ENCODE measurements at regions not wholly inside any gene's neighbourhood (a gene's known extent, or its start where the extent isn't known, plus 50 kb on each side); places are given as distances from the start of the nearest gene placed in this dataset.

DNA sequence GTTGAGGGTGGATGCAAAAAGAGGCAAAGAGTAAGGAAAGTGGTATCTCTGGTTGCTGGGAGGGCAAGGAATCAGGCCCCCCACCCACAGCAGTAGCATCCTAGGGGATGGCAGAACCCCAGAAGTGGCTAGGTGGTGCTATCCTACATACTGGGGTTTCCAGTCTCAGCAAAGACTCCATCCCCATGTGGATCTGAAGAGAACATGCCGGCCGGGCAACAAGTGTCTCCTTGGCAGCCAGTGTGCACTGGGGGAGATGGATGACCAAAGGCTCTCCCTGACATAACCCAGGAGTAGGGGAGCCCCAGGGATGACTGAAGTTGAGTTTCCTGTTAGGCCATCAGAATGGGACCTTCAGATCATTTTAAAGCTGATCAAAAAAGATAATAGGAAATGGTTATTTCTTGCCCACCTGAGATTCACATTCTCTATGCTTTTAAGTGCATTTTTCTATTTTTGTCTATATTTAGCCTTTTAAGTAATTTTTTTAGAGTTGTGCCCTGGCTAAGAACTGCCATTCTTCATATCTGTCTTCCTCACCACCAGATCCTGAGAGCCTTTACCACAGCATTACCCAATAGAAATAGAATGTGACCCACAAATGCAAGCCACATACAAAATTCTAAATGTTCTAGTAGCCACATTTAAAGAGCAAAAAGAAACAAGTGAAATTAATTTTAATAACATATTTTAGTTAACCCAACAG is 78.7 kb upstream of the SMIM23 start:
- no peak overlapping the region for H3K4me3 ChIP-seq (ENCODE audit: low read depth, low read length)
- no peak overlapping the region for H2BK12ac ChIP-seq (ENCODE audit: low read length)
- no peak overlapping the region for H4K91ac ChIP-seq (ENCODE audit: low read depth, low read length)
- H3K27ac ChIP-seq (ENCODE audit: low read depth, low read length): no peak overlapping the region
- no peak overlapping the region for H3K9ac ChIP-seq (ENCODE audit: low read length)
- no peak overlapping the region for H2BK5ac ChIP-seq (ENCODE audit: low read depth, low read length, poor library complexity)
- no peaks in the 10 kb centered on the region for H3K79me1 ChIP-seq (ENCODE audit: low read length)
- no peak overlapping the region for H3K4ac ChIP-seq (ENCODE audit: low read depth, low read length)
- H3K79me2 ChIP-seq (ENCODE audit: control insufficient read depth, insufficient read depth, low read length, poor library complexity): no peaks in the 10 kb centered on the region
- no CpG with 5 or more reads among the region's 2 CpGs for WGBS (ENCODE audit: extremely low coverage, insufficient coverage, insufficient read length)
- no peak for DNase-seq
- peaks cover 2% of the 10 kb centered on the region for H3K9me3 ChIP-seq (ENCODE audit: insufficient read depth, low read depth, low read length)
- H3K36me3 ChIP-seq (ENCODE audit: control insufficient read depth in 1 of 2, insufficient read depth in 2 of 2, low read length in 2 of 2): no peaks in the 10 kb centered on the region
- no peaks in the 10 kb centered on the region for H3K27me3 ChIP-seq (ENCODE audit: insufficient read depth, low read length)
- no peak overlapping the region for H3K23ac ChIP-seq (ENCODE audit: low read length)
- no peak overlapping the region for H3K4me2 ChIP-seq (ENCODE audit: low read length)
- H4K12ac ChIP-seq (ENCODE audit: low read depth, low read length): no peak overlapping the region
- H2AFZ ChIP-seq (ENCODE audit: insufficient read depth, low read length, poor library complexity): no peak overlapping the region
- H4K8ac ChIP-seq (ENCODE audit: low read depth, low read length): no peak overlapping the region
- H3K4me1 ChIP-seq (ENCODE audit: control insufficient read depth in 1 of 2, insufficient read depth in 2 of 2, low read length in 2 of 2): no peaks in the 10 kb centered on the region
- no peak overlapping the region for H2BK120ac ChIP-seq (ENCODE audit: insufficient read depth, low read length, poor library complexity)
- H3K18ac ChIP-seq (ENCODE audit: low read length): no peak overlapping the region
- no peak overlapping the region for H3K14ac ChIP-seq (ENCODE audit: low read length)
- H2AK5ac ChIP-seq (ENCODE audit: low read length): no peak overlapping the region

DNA sequence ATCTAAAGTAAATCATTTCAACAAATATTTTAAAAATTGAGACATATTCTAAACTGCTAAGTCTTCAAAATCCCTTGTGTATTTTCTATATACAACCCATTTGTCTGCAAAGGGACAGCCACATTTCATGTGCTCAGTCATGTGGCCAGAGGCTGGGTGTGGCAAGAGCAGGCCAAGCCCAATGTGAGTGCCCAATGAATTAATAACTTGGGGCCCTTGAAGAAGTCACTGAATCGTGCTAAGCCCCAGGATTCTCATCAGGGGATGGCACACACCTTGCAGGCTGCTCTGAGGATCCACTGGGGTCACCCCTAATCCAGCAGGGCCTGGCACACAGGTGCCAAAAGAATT is 78.2 kb upstream of the SMIM23 start:
- no peak overlapping the region for H2BK120ac ChIP-seq (ENCODE audit: insufficient read depth, low read length, poor library complexity)
- no peaks in the 10 kb centered on the region for H3K4me1 ChIP-seq (ENCODE audit: control insufficient read depth in 1 of 2, insufficient read depth in 2 of 2, low read length in 2 of 2)
- no peak overlapping the region for H4K91ac ChIP-seq (ENCODE audit: low read depth, low read length)
- H3K9me3 ChIP-seq (ENCODE audit: insufficient read depth, low read depth, low read length): peaks cover 2% of the 10 kb centered on the region
- H2BK12ac ChIP-seq (ENCODE audit: low read length): no peak overlapping the region
- WGBS (ENCODE audit: extremely low coverage, insufficient coverage, insufficient read length): no CpG with 5 or more reads among the region's 1 CpG
- H3K27ac ChIP-seq (ENCODE audit: low read depth, low read length): no peak overlapping the region
- no peak overlapping the region for H2BK5ac ChIP-seq (ENCODE audit: low read depth, low read length, poor library complexity)
- H3K4me2 ChIP-seq (ENCODE audit: low read length): no peak overlapping the region
- no peaks in the 10 kb centered on the region for H3K27me3 ChIP-seq (ENCODE audit: insufficient read depth, low read length)
- H3K23ac ChIP-seq (ENCODE audit: low read length): no peak overlapping the region
- H2AFZ ChIP-seq (ENCODE audit: insufficient read depth, low read length, poor library complexity): no peak overlapping the region
- H3K14ac ChIP-seq (ENCODE audit: low read length): no peak overlapping the region
- H3K4me3 ChIP-seq (ENCODE audit: low read depth, low read length): no peak overlapping the region
- no peak overlapping the region for H4K12ac ChIP-seq (ENCODE audit: low read depth, low read length)
- no peak overlapping the region for H3K9ac ChIP-seq (ENCODE audit: low read length)
- no peak overlapping the region for H2AK5ac ChIP-seq (ENCODE audit: low read length)
- H3K36me3 ChIP-seq (ENCODE audit: control insufficient read depth in 1 of 2, insufficient read depth in 2 of 2, low read length in 2 of 2): no peaks in the 10 kb centered on the region
- no peak for DNase-seq
- H3K4ac ChIP-seq (ENCODE audit: low read depth, low read length): no peak overlapping the region
- no peak overlapping the region for H4K8ac ChIP-seq (ENCODE audit: low read depth, low read length)
- H3K79me2 ChIP-seq (ENCODE audit: control insufficient read depth, insufficient read depth, low read length, poor library complexity): no peaks in the 10 kb centered on the region
- H3K79me1 ChIP-seq (ENCODE audit: low read length): no peaks in the 10 kb centered on the region
- no peak overlapping the region for H3K18ac ChIP-seq (ENCODE audit: low read length)

DNA sequence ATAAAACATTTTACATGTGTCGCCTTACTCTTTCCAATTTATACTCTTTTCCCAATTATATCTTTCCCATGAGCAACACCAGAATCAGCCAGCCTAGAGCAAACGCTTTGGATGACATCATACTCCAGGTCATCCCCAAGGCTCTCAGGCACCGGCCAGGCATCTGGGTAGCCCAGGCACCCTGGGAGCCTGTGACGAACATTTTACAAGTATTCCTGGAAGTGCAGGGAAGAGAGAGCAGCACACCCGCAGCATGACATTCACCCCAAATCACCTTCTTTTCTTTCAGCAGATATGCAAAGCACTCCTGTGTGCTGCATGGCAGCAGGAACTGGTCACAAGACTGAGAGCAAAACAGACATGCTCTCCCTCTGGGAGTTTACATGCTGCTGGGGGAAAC is 75.7 kb upstream of the SMIM23 start:
- peak; percentile 22 to 35 for DNase-seq
- Histone ChIP-seq H2BK12ac (ENCODE audit: low read length) (no peak overlapping the region), H3K14ac (ENCODE audit: low read length) (no peak overlapping the region), H2BK5ac (ENCODE audit: low read depth, low read length, poor library complexity) (no peak overlapping the region), H4K8ac (ENCODE audit: low read depth, low read length) (no peak overlapping the region), H3K9me3 (ENCODE audit: insufficient read depth, low read depth, low read length) (peaks cover 4% of the 10 kb centered on the region), H3K23ac (ENCODE audit: low read length) (no peak overlapping the region), H3K27me3 (ENCODE audit: insufficient read depth, low read length) (no peaks in the 10 kb centered on the region), H3K18ac (ENCODE audit: low read length) (no peak overlapping the region), H3K36me3 (ENCODE audit: control insufficient read depth in 1 of 2, insufficient read depth in 2 of 2, low read length in 2 of 2) (no peaks in the 10 kb centered on the region), H4K91ac (ENCODE audit: low read depth, low read length) (no peak overlapping the region), H3K4ac (ENCODE audit: low read depth, low read length) (no peak overlapping the region), H3K4me3 (ENCODE audit: low read depth, low read length) (no peak overlapping the region), H2AFZ (ENCODE audit: insufficient read depth, low read length, poor library complexity) (no peak overlapping the region), H2BK120ac (ENCODE audit: insufficient read depth, low read length, poor library complexity) (no peak overlapping the region), H3K79me1 (ENCODE audit: low read length) (no peaks in the 10 kb centered on the region), H3K4me2 (ENCODE audit: low read length) (no peak overlapping the region), H3K4me1 (ENCODE audit: control insufficient read depth in 1 of 2, insufficient read depth in 2 of 2, low read length in 2 of 2) (no peaks in the 10 kb centered on the region), H2AK5ac (ENCODE audit: low read length) (no peak overlapping the region), H3K9ac (ENCODE audit: low read length) (no peak overlapping the region), H3K27ac (ENCODE audit: low read depth, low read length) (no peak overlapping the region), H3K79me2 (ENCODE audit: control insufficient read depth, insufficient read depth, low read length, poor library complexity) (no peaks in the 10 kb centered on the region), H4K12ac (ENCODE audit: low read depth, low read length) (no peak overlapping the region)
- no CpG with 5 or more reads among the region's 5 CpGs for WGBS (ENCODE audit: extremely low coverage, insufficient coverage, insufficient read length)

DNA sequence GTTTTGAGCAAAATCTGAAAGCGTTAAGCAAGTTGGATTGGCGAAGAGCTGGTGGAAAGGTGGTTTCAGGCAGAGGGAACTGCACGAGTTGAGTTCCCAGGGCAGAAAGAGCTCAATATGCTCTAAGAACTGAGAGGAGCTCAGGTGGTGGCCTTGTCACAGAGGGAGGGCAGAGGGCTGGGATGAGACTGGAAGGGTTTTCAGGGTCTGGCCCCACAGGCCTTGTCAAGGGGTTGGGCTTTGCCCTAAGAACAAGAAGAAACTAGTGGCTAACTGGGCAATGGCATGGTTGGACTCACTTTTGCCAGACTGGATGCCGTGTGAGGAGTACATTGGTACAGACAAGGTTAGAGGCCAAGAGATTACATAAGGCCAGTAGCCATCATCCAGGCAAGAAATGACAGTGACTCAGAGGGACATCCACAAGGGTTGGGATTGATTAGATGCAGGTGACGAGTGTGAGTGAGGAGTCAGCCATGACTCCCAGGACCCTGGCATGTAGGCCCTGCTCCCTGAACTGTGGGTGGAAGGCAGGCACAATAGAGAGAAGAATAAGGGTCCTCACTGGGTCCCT is 75.1 kb upstream of the SMIM23 start:
- no peaks in the 10 kb centered on the region for H3K36me3 ChIP-seq (ENCODE audit: control insufficient read depth in 1 of 2, insufficient read depth in 2 of 2, low read length in 2 of 2)
- no peak overlapping the region for H3K9ac ChIP-seq (ENCODE audit: low read length)
- H2AK5ac ChIP-seq (ENCODE audit: low read length): no peak overlapping the region
- peak in 1 of 2 donors; percentile 2 for DNase-seq
- no CpG with 5 or more reads among the region's 5 CpGs for WGBS (ENCODE audit: extremely low coverage, insufficient coverage, insufficient read length)
- no peak overlapping the region for H2BK12ac ChIP-seq (ENCODE audit: low read length)
- H4K91ac ChIP-seq (ENCODE audit: low read depth, low read length): no peak overlapping the region
- H2BK5ac ChIP-seq (ENCODE audit: low read depth, low read length, poor library complexity): no peak overlapping the region
- no peaks in the 10 kb centered on the region for H3K4me1 ChIP-seq (ENCODE audit: control insufficient read depth in 1 of 2, insufficient read depth in 2 of 2, low read length in 2 of 2)
- no peak overlapping the region for H3K18ac ChIP-seq (ENCODE audit: low read length)
- H2BK120ac ChIP-seq (ENCODE audit: insufficient read depth, low read length, poor library complexity): no peak overlapping the region
- no peaks in the 10 kb centered on the region for H3K27me3 ChIP-seq (ENCODE audit: insufficient read depth, low read length)
- no peak overlapping the region for H4K12ac ChIP-seq (ENCODE audit: low read depth, low read length)
- H3K79me1 ChIP-seq (ENCODE audit: low read length): no peaks in the 10 kb centered on the region
- no peak overlapping the region for H4K8ac ChIP-seq (ENCODE audit: low read depth, low read length)
- H3K79me2 ChIP-seq (ENCODE audit: control insufficient read depth, insufficient read depth, low read length, poor library complexity): no peaks in the 10 kb centered on the region
- H3K4ac ChIP-seq (ENCODE audit: low read depth, low read length): no peak overlapping the region
- peaks cover 2% of the 10 kb centered on the region for H3K9me3 ChIP-seq (ENCODE audit: insufficient read depth, low read depth, low read length)
- H3K27ac ChIP-seq (ENCODE audit: low read depth, low read length): no peak overlapping the region
- H3K23ac ChIP-seq (ENCODE audit: low read length): no peak overlapping the region
- no peak overlapping the region for H2AFZ ChIP-seq (ENCODE audit: insufficient read depth, low read length, poor library complexity)
- H3K14ac ChIP-seq (ENCODE audit: low read length): no peak overlapping the region
- H3K4me3 ChIP-seq (ENCODE audit: low read depth, low read length): no peak overlapping the region
- no peak overlapping the region for H3K4me2 ChIP-seq (ENCODE audit: low read length)
